HS-27A (cell line): ENCODE measurements at regions not wholly inside any gene's neighbourhood (a gene's known extent, or its start where the extent isn't known, plus 50 kb on each side); places are given as distances from the start of the nearest gene placed in this dataset.
"Not testable (repeated sequence)": the region's sequence is repeated elsewhere in the genome, so short reads cannot be mapped to it uniquely, and the experiment has no call there.

Experiments
- DNase-seq: peaks from one replicate; pipeline ENCODE4 v3.0.0-alpha.2; 2012; ENCODE audit warnings: low read depth, missing footprints

DNA sequence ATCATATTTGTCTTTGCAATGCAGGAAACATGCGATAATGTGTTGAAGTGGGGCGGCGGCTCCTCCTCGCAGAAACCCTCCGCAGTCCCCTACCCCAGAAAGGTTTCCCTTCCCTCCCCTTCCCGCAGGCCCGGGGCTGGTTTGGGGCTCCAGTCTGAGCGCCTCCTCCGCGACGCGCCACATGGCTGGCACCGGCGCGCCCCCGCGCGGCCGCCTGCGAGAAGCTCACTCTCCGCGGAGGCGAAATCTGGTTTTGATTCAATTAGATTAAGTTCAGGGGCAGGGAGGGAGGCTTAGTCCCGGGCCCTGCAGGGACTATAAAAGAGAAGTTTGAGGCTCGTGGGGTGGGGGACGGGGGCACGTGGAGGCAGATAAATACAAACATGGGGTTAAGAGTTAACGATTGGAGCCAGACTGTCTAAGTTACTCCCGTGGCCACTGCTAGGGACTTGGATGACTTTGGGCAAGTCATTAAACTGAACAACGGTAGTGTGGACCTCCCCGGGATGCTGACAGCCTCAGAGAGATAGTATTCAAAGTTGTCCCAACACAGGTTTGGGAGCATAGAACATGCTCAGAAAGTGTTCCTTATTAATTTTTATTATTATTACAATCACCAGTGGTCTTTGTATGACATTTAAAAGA lies 69.4 kb downstream of the MSX2 start:
- DNase-seq, result no peak

GRCh38 chr5:174793076-174793475 lies 68.7 kb downstream of the MSX2 start:
- no peak for DNase-seq

GRCh38 chr5:174792265-174792664 lies 67.9 kb downstream of the MSX2 start:
- not testable (repeated sequence) for DNase-seq

- DNase-seq, result no peak
Measured at GRCh38 chr5:174790906-174791305, 66.5 kb downstream of the MSX2 start.

DNA sequence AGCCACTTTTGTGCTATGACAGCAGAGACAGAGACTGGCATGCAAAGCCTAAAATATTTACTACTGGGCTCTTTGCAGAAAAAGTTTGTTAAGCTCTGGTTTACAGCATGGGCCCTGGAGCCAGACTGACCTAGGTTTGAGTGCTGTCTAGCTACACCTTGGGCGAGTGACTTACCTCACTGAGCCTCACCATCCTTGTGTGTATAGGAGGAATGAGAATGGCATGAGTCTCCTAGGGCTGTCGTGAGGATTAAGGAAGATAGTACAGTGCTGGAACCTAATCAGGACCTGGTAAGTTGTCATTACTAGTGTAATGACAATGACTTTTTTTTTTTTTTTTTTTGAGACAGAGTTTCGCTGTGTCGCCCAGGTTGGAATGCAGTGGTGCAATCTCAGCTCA lies 65.2 kb downstream of the MSX2 start:
- DNase-seq, result no peak

GRCh38 chr5:174785120-174785680 lies 60.8 kb downstream of the MSX2 start:
- DNase-seq, result no peak
